NCI-H2227 (cell line): ENCODE measurements at regions not wholly inside any gene's neighbourhood (a gene's known extent, or its start where the extent isn't known, plus 50 kb on each side); places are given as distances from the start of the nearest gene placed in this dataset.

Source experiments
- DNase-seq: peaks from one replicate; lab custom pipeline; 2025; ENCODE audit not compliant: unreplicated experiment; lab: John Stamatoyannopoulos, UW

- no peak for DNase-seq
Observed at GRCh38 chr13:40401911-40402776, 264.3 kb downstream of the FOXO1 start.

DNA sequence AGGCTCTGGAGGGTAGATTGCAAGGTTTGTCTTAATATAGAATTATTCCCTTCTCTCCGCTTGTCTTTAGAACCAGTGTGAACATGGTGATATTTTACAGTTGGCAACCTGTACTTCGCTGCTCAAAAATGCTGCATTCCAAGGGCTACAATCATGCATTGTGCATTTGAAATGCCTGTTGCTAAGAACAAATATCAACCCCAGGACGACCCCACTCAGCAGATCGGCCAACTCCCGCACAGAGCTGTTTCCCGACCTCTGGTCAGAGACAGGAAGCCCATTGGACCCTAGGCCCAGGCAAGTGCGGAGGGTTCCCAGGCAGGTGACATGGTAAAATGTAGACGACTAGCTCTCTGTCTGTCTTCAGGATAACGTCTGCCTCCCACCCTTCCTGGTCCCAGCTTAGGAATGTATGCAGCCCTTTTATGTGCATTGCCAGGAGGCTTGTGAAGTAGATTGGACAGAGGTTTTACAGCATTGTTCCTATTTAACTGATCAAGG, 263.5 kb downstream of the FOXO1 start:
- DNase-seq = no peak

GRCh38 chr13:40403509-40404241, 262.8 kb downstream of the FOXO1 start:
- DNase-seq = no peak

DNA sequence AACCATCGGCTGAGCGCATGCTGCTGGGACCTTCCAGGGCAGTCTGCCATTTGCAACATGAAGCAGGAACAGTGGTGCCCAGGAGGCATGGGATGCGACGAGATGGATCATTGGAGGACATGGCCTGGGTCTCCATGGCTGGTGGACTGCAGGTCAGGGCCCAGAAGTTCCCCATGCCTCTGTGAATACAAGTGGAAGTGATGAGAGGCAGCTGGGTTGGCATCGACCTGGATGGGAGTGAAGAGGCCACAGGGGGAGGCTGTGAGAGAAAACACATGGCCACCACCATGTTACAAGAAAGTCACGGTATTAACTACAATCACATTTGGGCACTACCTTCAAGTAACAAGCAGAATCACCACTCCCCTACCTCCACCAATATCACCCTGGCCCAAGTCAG, 262.0 kb downstream of the FOXO1 start:
- DNase-seq = no peak

GRCh38 chr13:40404967-40405716, 261.3 kb downstream of the FOXO1 start:
- DNase-seq = no peak

GRCh38 chr13:40406405-40407120, 259.9 kb downstream of the FOXO1 start:
- DNase-seq = no peak

DNA sequence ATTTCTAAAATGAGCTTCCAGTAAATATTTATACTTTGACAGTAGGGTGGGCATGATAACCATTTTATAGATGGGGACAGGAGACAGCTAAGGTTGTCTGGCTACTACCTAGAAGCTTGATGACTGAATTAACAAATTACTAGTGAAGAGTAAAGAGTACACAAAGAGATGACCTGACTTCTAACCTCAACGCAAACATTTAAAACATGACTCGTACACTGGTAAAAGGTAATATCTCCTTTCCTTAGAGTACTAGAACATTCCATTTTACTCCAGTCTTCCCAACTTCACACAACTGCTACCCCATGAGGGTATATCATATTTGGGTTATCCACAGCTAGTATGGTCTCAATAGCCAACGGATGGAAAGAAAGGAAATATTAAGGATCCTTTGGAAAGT, 258.9 kb downstream of the FOXO1 start:
- no peak for DNase-seq

- DNase-seq = no peak
Observed at GRCh38 chr13:40408602-40409001, 257.8 kb downstream of the FOXO1 start.

DNA sequence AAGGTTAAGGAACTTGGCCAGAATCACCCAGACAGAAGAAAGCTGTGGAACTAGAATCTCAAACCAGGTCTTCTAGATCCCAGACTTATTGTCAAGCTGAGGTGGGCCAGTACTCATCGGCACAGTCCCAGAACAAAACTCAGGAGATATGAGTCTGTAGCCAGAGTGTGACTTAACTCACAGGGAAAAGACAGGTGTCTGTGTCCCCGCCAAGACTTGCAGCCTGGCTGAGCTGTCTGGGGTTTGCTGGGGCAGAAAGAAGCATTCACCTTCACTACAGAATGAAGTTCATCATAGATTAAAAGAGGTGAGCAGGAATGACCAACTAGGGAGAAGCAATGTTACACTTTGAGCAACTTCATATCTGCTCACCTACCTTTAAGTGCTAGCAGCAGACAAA, 257.2 kb downstream of the FOXO1 start:
- DNase-seq = no peak

- DNase-seq = no peak
Observed at GRCh38 chr13:40410315-40410714, 256.1 kb downstream of the FOXO1 start.

GRCh38 chr13:40420160-40420740, 246.2 kb downstream of the FOXO1 start:
- no peak for DNase-seq

- no peak for DNase-seq
Observed at GRCh38 chr13:40422588-40423235, 243.7 kb downstream of the FOXO1 start.

- no peak for DNase-seq
Observed at GRCh38 chr13:40428354-40428753, 238.1 kb downstream of the FOXO1 start.

GRCh38 chr13:40429706-40430545, 236.5 kb downstream of the FOXO1 start:
- DNase-seq = no peak

DNA sequence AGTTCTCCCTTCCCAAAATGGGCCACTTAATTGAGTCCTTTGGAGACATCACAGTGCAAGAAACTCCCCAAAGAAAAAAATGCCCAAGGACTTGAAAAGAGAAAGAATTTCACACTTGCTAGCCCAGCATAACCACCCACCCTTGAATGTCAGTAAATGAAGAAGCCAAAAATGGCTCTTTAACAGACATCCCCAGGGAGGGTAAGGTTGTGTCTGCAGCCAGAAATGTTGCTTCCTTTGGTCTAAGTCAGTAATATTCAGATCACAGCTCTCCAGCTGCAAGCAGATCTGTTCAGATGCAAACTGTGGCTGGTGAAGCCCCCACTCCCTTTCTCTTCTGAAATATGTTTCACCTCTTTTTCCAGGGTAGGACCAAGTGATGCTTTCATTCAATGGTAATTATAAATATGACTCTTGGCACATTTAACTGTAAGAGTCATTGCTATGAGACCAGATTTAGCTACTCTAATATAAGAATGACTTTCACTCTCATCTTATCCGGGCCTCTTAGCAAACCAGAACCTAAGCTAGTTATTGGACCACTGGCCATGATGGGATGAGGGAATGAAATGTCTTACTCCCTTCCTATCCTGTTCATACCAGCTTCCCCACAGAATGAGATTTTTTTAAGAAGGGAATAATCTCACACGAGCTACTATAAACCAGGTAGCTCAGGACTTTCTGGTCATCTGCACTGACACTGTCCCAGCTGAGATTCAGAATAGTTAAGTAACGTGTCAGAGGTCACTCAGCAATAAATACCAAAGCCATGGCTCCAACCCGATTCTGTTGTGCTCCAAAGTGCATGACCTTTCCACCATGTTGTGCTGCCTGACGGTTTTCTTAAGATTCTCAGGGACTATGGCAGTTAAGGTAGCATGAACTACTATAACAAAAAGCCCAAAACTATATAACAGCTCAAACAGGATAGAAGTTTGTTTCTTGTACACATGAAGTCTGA, 234.1 kb downstream of the FOXO1 start:
- DNase-seq = no peak

DNA sequence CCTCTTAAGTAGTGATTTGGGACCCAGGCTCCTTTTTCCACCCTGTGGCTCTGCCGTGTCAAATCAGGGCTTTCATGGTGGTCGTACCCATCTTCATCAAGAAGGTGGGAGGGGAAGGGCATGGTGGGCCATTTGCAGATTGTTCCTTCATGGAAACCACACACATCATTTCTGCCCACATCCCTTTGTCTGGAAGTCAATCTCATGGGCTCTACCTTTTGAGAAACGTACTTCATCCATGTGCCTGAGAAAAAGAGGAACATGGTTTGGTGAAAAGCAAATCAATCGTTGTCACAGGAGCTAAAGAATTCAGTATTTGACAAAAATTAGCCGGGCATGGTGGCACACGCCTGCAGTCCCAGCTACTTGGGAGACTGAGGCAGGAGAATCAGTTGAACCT, 233.4 kb downstream of the FOXO1 start:
- no peak for DNase-seq

DNA sequence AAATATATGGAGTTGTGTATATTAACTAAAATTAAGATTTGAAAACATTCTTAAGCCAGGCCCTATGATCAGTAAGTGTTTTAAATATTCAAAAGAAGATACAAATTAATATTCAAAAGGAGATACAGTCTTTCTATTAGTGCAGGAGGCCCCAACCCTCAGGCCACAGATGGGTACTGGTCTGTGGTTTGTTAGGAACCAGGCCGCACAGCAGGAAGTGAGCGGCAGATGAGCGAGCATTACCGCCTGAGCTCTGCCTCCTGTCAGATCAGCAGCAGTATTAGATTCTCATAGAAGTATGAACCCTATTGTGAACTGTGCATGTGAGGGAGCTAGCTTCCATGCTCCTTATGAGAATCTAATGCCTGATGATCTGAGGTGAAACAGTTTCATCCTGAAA, 232.9 kb downstream of the FOXO1 start:
- DNase-seq = no peak
